Kidney (tissue), 13 donors: ENCODE measurements at regions not wholly inside any gene's neighbourhood (a gene's known extent, or its start where the extent isn't known, plus 50 kb on each side); places are given as distances from the start of the nearest gene placed in this dataset.

Source experiments
- DNase-seq, 5 donors: peaks; one replicate each; pipeline ENCODE4 v3.0.0-alpha.2; 2013 to 2020
- FAIRE-seq: peaks from 2 replicates; lab custom pipeline; 2012; peaks lifted over from hg19 to GRCh38; lab: Jason Lieb, UNC
- H3K27ac ChIP-seq, 2 donors: one replicate each; pipeline ENCODE4 v1.7.0; 2013; ENCODE audit warnings: low read depth in 2 of 2, low read length in 2 of 2, inconsistent platforms in 1 of 2
- H3K27me3 ChIP-seq: one replicate; pipeline ENCODE4 v1.7.1; 2013; ENCODE audit warnings: low read length, inconsistent platforms; ENCODE audit not compliant: control insufficient read depth, insufficient read depth
- H3K36me3 ChIP-seq, 3 donors: one replicate each; pipeline versions ENCODE4 v1.7.0 to v1.7.1; 2013; ENCODE audit warnings: low read length in 3 of 3, control low read depth in 1 of 3, inconsistent platforms in 1 of 3; ENCODE audit not compliant: insufficient read depth in 3 of 3, control insufficient read depth in 2 of 3
- H3K4me1 ChIP-seq, 3 donors: one replicate each; pipeline versions ENCODE4 v1.7.0 to v1.7.1; 2013; ENCODE audit warnings: low read length in 3 of 3, inconsistent platforms in 1 of 3, low read depth in 1 of 3; ENCODE audit not compliant: control insufficient read depth in 2 of 3, insufficient read depth in 2 of 3
- H3K4me3 ChIP-seq, 3 donors: one replicate each; pipeline versions ENCODE4 v1.7.0 to v1.8.1; 2013; ENCODE audit warnings: low read length in 3 of 3, control low read depth in 1 of 3, inconsistent platforms in 1 of 3
- H3K9ac ChIP-seq, 3 donors: one replicate each; pipeline versions ENCODE4 v1.7.0 to v1.7.1; 2013; ENCODE audit warnings: low read length in 3 of 3, control low read depth in 1 of 3, inconsistent platforms in 1 of 3
- H3K9me3 ChIP-seq, 3 donors: one replicate each; pipeline versions ENCODE4 v1.7.0 to v1.7.1; 2013; ENCODE audit warnings: low read length in 3 of 3, control low read depth in 1 of 3, inconsistent platforms in 1 of 3; ENCODE audit not compliant: control insufficient read depth in 2 of 3, insufficient read depth in 1 of 3
- intact Hi-C: fragments of 100-400 bp; cut with DNase I; formaldehyde crosslinking; loops from one replicate; pipeline ENCODE4 v1.11.1; 2022
- TF ChIP-seq, protein P1 (sequence below): IDR thresholded peaks from 3 replicates; pipeline ENCODE4 v1.5.1; 2012; ENCODE audit warnings: mild to moderate bottlenecking, moderate library complexity, borderline replicate concordance; ENCODE audit not compliant: insufficient read depth; ENCODE audit errors: extremely low read depth
- donor health status: control.
- donor health status: control.
- donor health status: control.
- donor health status: control.
- donor health status: control.
- donor health status: DM: yes; HTN: yes; CAD: no.
- donor health status: Normal renal cell carcinoma (clear cell type).

DNA sequence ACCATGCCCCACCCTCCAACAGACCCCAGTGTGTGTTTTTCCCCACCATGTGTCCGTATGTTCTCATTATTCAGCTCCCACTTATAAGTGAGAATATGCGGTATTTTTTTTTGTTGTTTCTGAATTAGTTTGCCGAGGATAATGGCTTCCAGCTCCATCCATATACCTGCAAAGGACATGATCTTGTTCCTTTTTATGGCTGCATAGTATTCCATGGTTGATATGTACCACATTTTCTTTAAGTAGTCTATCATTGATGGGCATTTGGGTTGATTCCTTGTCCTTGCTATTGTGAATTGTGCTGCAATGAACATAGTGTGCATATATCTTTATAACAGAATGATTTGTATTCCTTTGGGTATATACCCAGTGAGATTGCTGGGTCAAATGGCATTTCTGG, 176.9 kb downstream of the UTRN start:
- Histone ChIP-seq H3K27me3 (no peaks in the 10 kb centered on the region), H3K36me3 (peaks cover 7 to 20% (median 9%) of the 10 kb centered on the region in 3 donors)

DNA sequence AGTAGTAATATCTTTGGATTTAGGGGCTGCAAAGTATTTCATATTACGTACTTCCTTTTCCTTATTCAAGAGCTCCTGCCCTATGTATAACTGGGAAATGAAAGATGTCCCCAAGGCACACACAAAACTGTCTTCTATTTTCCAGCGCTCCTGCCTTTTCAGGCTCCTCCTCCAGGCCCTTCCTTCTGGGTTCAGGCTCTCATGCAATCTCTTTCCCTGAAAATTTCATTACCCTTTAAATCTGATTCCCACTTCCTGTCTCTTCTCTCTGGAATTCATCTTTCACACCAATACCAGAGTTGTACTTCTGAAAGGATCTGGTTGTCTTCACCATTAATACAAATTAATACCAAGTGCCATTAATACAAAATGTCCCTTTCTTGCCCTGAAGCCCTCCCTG, 181.6 kb downstream of the UTRN start:
- H3K36me3 ChIP-seq, result peaks cover 4 to 9% (median 8%) of the 10 kb centered on the region in 3 donors
- peaks cover 0 to 2% (median 0%) of the 10 kb centered on the region in 3 donors for H3K4me1 ChIP-seq
- DNase-seq (no peak), FAIRE-seq (no peak)
- peaks cover 0 to 2% (median 0%) of the 10 kb centered on the region in 3 donors for H3K9me3 ChIP-seq
- no peak overlapping the region for H3K9ac ChIP-seq
- H3K4me3 ChIP-seq, result no peak overlapping the region
- no peak overlapping the region for H3K27ac ChIP-seq
- TF ChIP-seq, protein P1, sequence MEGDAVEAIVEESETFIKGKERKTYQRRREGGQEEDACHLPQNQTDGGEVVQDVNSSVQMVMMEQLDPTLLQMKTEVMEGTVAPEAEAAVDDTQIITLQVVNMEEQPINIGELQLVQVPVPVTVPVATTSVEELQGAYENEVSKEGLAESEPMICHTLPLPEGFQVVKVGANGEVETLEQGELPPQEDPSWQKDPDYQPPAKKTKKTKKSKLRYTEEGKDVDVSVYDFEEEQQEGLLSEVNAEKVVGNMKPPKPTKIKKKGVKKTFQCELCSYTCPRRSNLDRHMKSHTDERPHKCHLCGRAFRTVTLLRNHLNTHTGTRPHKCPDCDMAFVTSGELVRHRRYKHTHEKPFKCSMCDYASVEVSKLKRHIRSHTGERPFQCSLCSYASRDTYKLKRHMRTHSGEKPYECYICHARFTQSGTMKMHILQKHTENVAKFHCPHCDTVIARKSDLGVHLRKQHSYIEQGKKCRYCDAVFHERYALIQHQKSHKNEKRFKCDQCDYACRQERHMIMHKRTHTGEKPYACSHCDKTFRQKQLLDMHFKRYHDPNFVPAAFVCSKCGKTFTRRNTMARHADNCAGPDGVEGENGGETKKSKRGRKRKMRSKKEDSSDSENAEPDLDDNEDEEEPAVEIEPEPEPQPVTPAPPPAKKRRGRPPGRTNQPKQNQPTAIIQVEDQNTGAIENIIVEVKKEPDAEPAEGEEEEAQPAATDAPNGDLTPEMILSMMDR, result no peak
- H3K27me3 ChIP-seq, result no peaks in the 10 kb centered on the region
- intact Hi-C loops, result no loop called here

More for the DNA sequence above, 176.9 kb downstream of the UTRN start:
- Histone ChIP-seq H3K27ac (no peak overlapping the region), H3K4me1 (peaks cover 0 to under 1% (median 0%) of the 10 kb centered on the region in 3 donors), H3K4me3 (no peak overlapping the region), H3K9me3 (peaks cover 0 to 2% (median 0%) of the 10 kb centered on the region in 3 donors), H3K9ac (no peak overlapping the region)
- DNase-seq (no peak), FAIRE-seq (no peak)
- TF ChIP-seq, protein P1, result no peak
- intact Hi-C loops, result no loop called here

DNA sequence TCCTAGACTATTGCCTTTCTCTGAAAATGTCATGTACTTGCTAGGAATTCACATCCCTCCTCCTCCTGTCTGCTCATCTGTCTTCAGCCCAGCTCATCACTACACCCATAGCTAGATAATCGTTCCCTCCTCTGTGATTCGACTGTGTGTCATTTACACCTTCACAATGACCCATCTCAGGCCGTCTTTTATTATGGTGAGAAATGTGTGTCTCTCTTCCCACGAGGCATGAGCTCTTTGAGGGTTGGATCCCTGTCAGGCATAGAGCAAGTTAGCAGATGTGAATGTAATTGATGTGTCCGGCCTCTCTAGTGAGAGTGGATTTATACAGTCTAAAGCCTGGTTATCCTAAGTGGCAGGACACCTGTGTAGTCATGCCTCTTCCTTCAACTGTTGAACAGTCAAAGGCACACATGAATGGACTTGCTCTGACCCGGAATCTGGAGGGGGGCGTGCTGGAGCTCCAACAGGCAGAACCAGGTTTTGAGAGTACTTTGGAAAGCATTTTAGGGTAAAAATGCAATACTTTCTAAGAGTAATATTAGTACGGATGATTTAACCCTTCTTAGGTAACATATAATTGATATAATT, 182.1 kb downstream of the UTRN start:
- H3K4me1 ChIP-seq, result peaks cover 0 to 2% (median 0%) of the 10 kb centered on the region in 3 donors
- no peak overlapping the region for H3K9ac ChIP-seq
- no peaks in the 10 kb centered on the region for H3K9me3 ChIP-seq
- no peak for FAIRE-seq
- intact Hi-C loops, result no loop called here
- H3K36me3 ChIP-seq, result peaks cover 3 to 7% (median 4%) of the 10 kb centered on the region in 3 donors
- peak in 2 of 5 donors; percentile 4 to 39 for DNase-seq
- H3K27me3 ChIP-seq, result no peaks in the 10 kb centered on the region
- no peak overlapping the region for H3K27ac ChIP-seq
- H3K4me3 ChIP-seq, result no peak overlapping the region
- TF ChIP-seq, protein P1, result no peak
